SU-DHL-6 (cell line): ENCODE measurements at regions not wholly inside any gene's neighbourhood (a gene's known extent, or its start where the extent isn't known, plus 50 kb on each side); places are given as distances from the start of the nearest gene placed in this dataset.

Experiments
- H2AFZ ChIP-seq: fragments of 200-600 bp; sonication (generic); 2 replicates; pipeline ENCODE4 v1.6.1; 2014; ENCODE audit warnings: low read depth, mild to moderate bottlenecking, moderate library complexity, mixed read lengths, antibody characterized with exemption, low read length; ENCODE audit not compliant: severe bottlenecking
- H3F3A ChIP-seq: fragments of 200-600 bp; shearing (Covaris generic); 2 replicates; pipeline ENCODE4 v1.6.0; 2016; ENCODE audit warnings: antibody characterized with exemption, mild to moderate bottlenecking; ENCODE audit not compliant: insufficient read depth
- H3K27ac ChIP-seq: fragments of 200-600 bp; sonication (generic); 2 replicates; pipeline ENCODE4 v1.5.1; 2016; ENCODE audit warnings: low read depth, mild to moderate bottlenecking, low read length, moderate library complexity, mixed read lengths
- H3K27me3 ChIP-seq: fragments of 200-600 bp; sonication (generic), shearing (Covaris generic); 2 replicates; pipeline ENCODE4 v1.6.0; 2014; ENCODE audit warnings: mild to moderate bottlenecking, low read length
- H3K36me3 ChIP-seq: fragments of 200-600 bp; sonication (generic); 2 replicates; pipeline ENCODE4 v1.6.1; 2014; ENCODE audit warnings: mild to moderate bottlenecking, low read length, mixed read lengths
- H3K4me2 ChIP-seq: fragments of 300-600, 200-600 bp; shearing (Covaris generic), sonication (generic); 2 replicates; pipeline ENCODE4 v1.6.0; 2014; ENCODE audit warnings: low read length, low read depth, mild to moderate bottlenecking; ENCODE audit not compliant: poor library complexity, severe bottlenecking
- H3K4me3 ChIP-seq: fragments of 200-600 bp; sonication (generic); 2 replicates; pipeline ENCODE4 v1.5.1; 2014; ENCODE audit warnings: antibody characterized with exemption, low read length, mild to moderate bottlenecking, mixed read lengths; ENCODE audit not compliant: insufficient read depth, poor library complexity, severe bottlenecking
- H3K79me2 ChIP-seq: fragments of 200-600 bp; sonication (generic); 2 replicates; pipeline ENCODE4 v1.6.1; 2014; ENCODE audit warnings: mild to moderate bottlenecking, low read length, moderate library complexity; ENCODE audit not compliant: insufficient read depth
- H3K9ac ChIP-seq: fragments of 200-600 bp; sonication (generic); 2 replicates; pipeline ENCODE4 v1.7.0; 2014; ENCODE audit warnings: mild to moderate bottlenecking, low read length
- H3K9me2 ChIP-seq: fragments of 200-600 bp; sonication (generic); replicated peaks from 2 replicates; pipeline ENCODE4 v1.6.1; 2014; ENCODE audit warnings: low read length; ENCODE audit not compliant: insufficient read depth
- H3K9me3 ChIP-seq: fragments of 200-600 bp; sonication (generic); 2 replicates; pipeline ENCODE4 v1.6.1; 2014; ENCODE audit warnings: low read length, mixed read lengths; ENCODE audit not compliant: insufficient read depth
- H4K20me1 ChIP-seq: fragments of 200-600 bp; sonication (generic); 2 replicates; pipeline ENCODE4 v1.6.1; 2014; ENCODE audit warnings: low read depth, mild to moderate bottlenecking, antibody characterized with exemption, low read length, moderate library complexity, mixed read lengths
- EZH2phosphoT487 ChIP-seq: fragments of 200-600 bp; sonication (generic), shearing (Covaris generic); conservative IDR thresholded peaks from 2 replicates; pipeline ENCODE4 v1.6.1; 2018; ENCODE audit warnings: mild to moderate bottlenecking, antibody characterized with exemption, low read length, moderate library complexity, mixed read lengths
- TF ChIP-seq, protein P1 (sequence below): fragments of 200-600 bp; sonication (generic); IDR thresholded peaks from one replicate; pipeline ENCODE4 v1.5.1; 2017; ENCODE audit warnings: antibody characterized with exemption, mild to moderate bottlenecking, low read length, moderate library complexity; ENCODE audit not compliant: insufficient read depth, poor library complexity, severe bottlenecking

DNA sequence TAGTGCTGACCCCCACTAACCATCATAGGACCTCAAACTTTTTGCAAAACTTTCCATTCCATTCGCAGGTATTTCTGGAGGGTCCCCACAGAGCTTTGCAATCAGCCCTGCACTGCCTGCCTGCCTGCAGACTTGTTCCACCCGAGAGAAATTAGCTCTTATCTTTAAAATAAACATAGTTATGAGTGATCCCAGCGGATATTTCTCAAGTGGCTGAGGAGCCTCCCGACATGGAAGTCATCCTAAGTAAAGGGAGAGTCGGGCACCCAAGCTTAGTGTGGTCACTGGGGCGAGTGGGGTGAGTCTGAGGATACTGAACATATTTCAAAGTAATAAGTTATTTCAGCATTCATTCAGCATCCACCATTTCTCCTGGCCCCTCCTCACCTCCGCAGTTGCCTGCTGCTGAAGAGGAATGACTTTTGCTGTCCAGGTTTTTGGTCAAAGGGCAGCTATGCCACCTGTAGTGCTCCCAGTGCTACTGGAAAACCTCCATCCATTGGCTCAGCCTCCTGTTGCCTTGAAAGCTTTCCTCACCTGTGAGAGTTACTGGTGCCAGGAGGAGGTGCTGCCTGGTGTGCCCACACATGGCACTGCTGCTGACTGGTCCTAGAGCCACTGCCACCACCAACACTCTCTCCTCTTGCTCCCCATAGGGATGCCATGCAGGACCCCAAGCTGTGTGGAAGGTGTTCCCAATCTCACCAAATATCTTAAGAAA lies 89.7 kb upstream of the PCSK1 start:
- Histone ChIP-seq H3K36me3 (no peaks in the 10 kb centered on the region), H3K9ac (no peak overlapping the region), H3K4me2 (no peak overlapping the region), H2AFZ (no peak overlapping the region), H3K4me3 (no peak overlapping the region), H3F3A (no peaks in the 10 kb centered on the region), H3K9me3 (no peaks in the 10 kb centered on the region), H3K27me3 (no peaks in the 10 kb centered on the region), H3K27ac (no peak overlapping the region), H4K20me1 (no peaks in the 10 kb centered on the region), H3K79me2 (no peaks in the 10 kb centered on the region), H3K9me2 (no peaks in the 10 kb centered on the region)
- TF ChIP-seq, protein P1, sequence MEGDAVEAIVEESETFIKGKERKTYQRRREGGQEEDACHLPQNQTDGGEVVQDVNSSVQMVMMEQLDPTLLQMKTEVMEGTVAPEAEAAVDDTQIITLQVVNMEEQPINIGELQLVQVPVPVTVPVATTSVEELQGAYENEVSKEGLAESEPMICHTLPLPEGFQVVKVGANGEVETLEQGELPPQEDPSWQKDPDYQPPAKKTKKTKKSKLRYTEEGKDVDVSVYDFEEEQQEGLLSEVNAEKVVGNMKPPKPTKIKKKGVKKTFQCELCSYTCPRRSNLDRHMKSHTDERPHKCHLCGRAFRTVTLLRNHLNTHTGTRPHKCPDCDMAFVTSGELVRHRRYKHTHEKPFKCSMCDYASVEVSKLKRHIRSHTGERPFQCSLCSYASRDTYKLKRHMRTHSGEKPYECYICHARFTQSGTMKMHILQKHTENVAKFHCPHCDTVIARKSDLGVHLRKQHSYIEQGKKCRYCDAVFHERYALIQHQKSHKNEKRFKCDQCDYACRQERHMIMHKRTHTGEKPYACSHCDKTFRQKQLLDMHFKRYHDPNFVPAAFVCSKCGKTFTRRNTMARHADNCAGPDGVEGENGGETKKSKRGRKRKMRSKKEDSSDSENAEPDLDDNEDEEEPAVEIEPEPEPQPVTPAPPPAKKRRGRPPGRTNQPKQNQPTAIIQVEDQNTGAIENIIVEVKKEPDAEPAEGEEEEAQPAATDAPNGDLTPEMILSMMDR: no peak
- no peak for TF ChIP-seq EZH2phosphoT487

- H3F3A ChIP-seq: no peaks in the 10 kb centered on the region
- no peak overlapping the region for H3K9ac ChIP-seq
- no peaks in the 10 kb centered on the region for H3K9me2 ChIP-seq
- TF ChIP-seq EZH2phosphoT487: no peak
- TF ChIP-seq, protein P1: no peak
- no peaks in the 10 kb centered on the region for H3K36me3 ChIP-seq
- H3K4me2 ChIP-seq: no peak overlapping the region
- H3K27ac ChIP-seq: no peak overlapping the region
- H3K79me2 ChIP-seq: no peaks in the 10 kb centered on the region
- H4K20me1 ChIP-seq: no peaks in the 10 kb centered on the region
- H3K4me3 ChIP-seq: no peak overlapping the region
- no peaks in the 10 kb centered on the region for H3K27me3 ChIP-seq
- no peak overlapping the region for H2AFZ ChIP-seq
- no peaks in the 10 kb centered on the region for H3K9me3 ChIP-seq
Measured at GRCh38 chr5:96527768-96528661, 95.0 kb upstream of the PCSK1 start.

DNA sequence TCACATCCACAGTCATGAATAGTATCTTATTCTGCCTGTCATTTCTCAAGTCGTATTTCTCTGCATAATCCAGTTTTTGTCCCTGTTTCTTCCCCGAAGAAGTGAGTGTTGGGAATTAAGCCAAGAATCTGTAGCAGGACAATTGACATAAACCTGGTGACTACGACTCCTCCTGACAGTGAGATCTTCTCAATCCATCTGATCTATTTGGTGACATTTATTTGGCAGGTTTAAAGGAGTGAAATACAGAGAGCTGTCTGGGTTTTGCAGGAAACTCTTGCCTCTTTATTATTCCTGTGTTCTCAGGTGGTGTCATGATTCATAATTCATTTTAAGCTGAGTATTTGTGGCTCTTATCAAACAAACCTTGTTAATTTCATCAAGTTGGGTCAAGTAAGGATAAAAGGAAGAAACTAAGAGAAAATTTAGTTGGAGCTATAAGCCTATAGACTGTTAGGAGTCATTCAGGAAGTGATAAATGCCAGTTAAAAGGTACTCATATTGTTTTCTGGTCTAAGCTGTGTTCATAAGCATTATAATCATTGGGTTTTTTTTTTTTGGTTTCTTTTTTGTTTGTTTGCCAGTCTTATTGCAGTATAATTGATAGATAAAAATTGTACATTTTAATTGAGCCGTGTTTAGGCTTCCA lies 95.9 kb upstream of the PCSK1 start:
- no peaks in the 10 kb centered on the region for H3K79me2 ChIP-seq
- H3K4me2 ChIP-seq: no peak overlapping the region
- H3K9me3 ChIP-seq: no peaks in the 10 kb centered on the region
- no peaks in the 10 kb centered on the region for H3F3A ChIP-seq
- H3K4me3 ChIP-seq: no peak overlapping the region
- H3K9me2 ChIP-seq: no peaks in the 10 kb centered on the region
- TF ChIP-seq, protein P1: no peak
- no peak for TF ChIP-seq EZH2phosphoT487
- H4K20me1 ChIP-seq: no peaks in the 10 kb centered on the region
- H3K27me3 ChIP-seq: no peaks in the 10 kb centered on the region
- no peak overlapping the region for H2AFZ ChIP-seq
- H3K9ac ChIP-seq: no peak overlapping the region
- no peaks in the 10 kb centered on the region for H3K36me3 ChIP-seq
- no peak overlapping the region for H3K27ac ChIP-seq
